Neuronal stem cell (in vitro differentiated cells): ENCODE measurements at regions not wholly inside any gene's neighbourhood (a gene's known extent, or its start where the extent isn't known, plus 50 kb on each side); places are given as distances from the start of the nearest gene placed in this dataset.

Source experiments
- DNase-seq: peaks from one replicate; pipeline ENCODE4 v3.0.0-alpha.2; 2013; ENCODE audit warnings: low spot score
- H2AFZ ChIP-seq: one replicate; pipeline ENCODE4 v1.6.1; 2013; ENCODE audit warnings: mild to moderate bottlenecking, low read length, inconsistent platforms
- H2AK5ac ChIP-seq: 2 replicates; pipeline ENCODE4 v1.6.1; 2013; ENCODE audit warnings: low read depth, mild to moderate bottlenecking, inconsistent platforms, low read length, moderate library complexity, mixed read lengths
- H2BK120ac ChIP-seq: 2 replicates; pipeline ENCODE4 v1.6.1; 2013; ENCODE audit warnings: low read depth, mild to moderate bottlenecking, inconsistent platforms, low read length, moderate library complexity, mixed read lengths
- H2BK12ac ChIP-seq: one replicate; pipeline ENCODE4 v1.6.1; 2013; ENCODE audit warnings: low read length, inconsistent platforms
- H2BK15ac ChIP-seq: 2 replicates; pipeline ENCODE4 v1.6.1; 2013; ENCODE audit warnings: mild to moderate bottlenecking, low read length, inconsistent platforms, mixed read lengths
- H2BK5ac ChIP-seq: one replicate; pipeline ENCODE4 v1.6.1; 2013; ENCODE audit warnings: inconsistent platforms, mild to moderate bottlenecking, low read length, moderate library complexity
- H3K14ac ChIP-seq: one replicate; pipeline ENCODE4 v1.6.1; 2013; ENCODE audit warnings: low read length, inconsistent platforms
- H3K18ac ChIP-seq: 2 replicates; pipeline ENCODE4 v1.6.1; 2013; ENCODE audit warnings: low read length, inconsistent platforms
- H3K23ac ChIP-seq: 2 replicates; pipeline ENCODE4 v1.6.1; 2013; ENCODE audit warnings: low read depth, mild to moderate bottlenecking, mixed read lengths, low read length, inconsistent platforms; ENCODE audit not compliant: poor library complexity
- H3K27ac ChIP-seq: replicated peaks from 3 replicates; pipeline ENCODE4 v1.5.1; 2013; ENCODE audit warnings: low read length, inconsistent platforms
- H3K27me3 ChIP-seq, 3 experiments: 2 replicates each; pipeline ENCODE4 v1.6.1; 2013; ENCODE audit warnings: low read length in 3 of 3, mild to moderate bottlenecking in 2 of 3, inconsistent platforms in 1 of 3, low read depth in 1 of 3, mixed read lengths in 1 of 3, moderate library complexity in 1 of 3; ENCODE audit not compliant: control insufficient read depth in 3 of 3, insufficient read depth in 3 of 3
- H3K36me3 ChIP-seq, 2 donors: replicated peaks in 1 of 2; 2 replicates each; pipeline ENCODE4 v1.6.1; 2013; ENCODE audit warnings: low read length in 2 of 2; ENCODE audit not compliant: control insufficient read depth in 2 of 2, insufficient read depth in 2 of 2
- H3K4ac ChIP-seq: 2 replicates; pipeline ENCODE4 v1.6.1; 2013; ENCODE audit warnings: inconsistent platforms, mild to moderate bottlenecking, low read length, moderate library complexity
- H3K4me1 ChIP-seq, 2 donors: 1 replicate in 1 of 2; 2 replicates in 1 of 2; pipeline ENCODE4 v1.6.1; 2013; ENCODE audit warnings: low read length in 2 of 2, low read depth in 1 of 2; ENCODE audit not compliant: control insufficient read depth in 2 of 2, insufficient read depth in 1 of 2
- H3K4me2 ChIP-seq: one replicate; pipeline ENCODE4 v1.6.1; 2013; ENCODE audit warnings: mild to moderate bottlenecking, low read length, inconsistent platforms; ENCODE audit not compliant: insufficient read depth, poor library complexity, severe bottlenecking
- H3K4me3 ChIP-seq, 2 donors: 2 replicates each; pipeline ENCODE4 v1.5.1; 2013; ENCODE audit warnings: low read length in 2 of 2, mild to moderate bottlenecking in 2 of 2, inconsistent platforms in 1 of 2, moderate library complexity in 1 of 2
- H3K79me1 ChIP-seq: one replicate; pipeline ENCODE4 v1.6.1; 2013; ENCODE audit warnings: low read depth, mild to moderate bottlenecking, inconsistent platforms, low read length, moderate library complexity
- H3K9ac ChIP-seq: one replicate; pipeline ENCODE4 v1.6.1; 2013; ENCODE audit warnings: mild to moderate bottlenecking, low read depth, low read length, inconsistent platforms; ENCODE audit not compliant: poor library complexity
- H3K9me3 ChIP-seq, 2 donors: replicated peaks in 1 of 2; 2 replicates each; pipeline versions ENCODE3 to v1.6.1; 2013; ENCODE audit warnings: low read length in 2 of 2, mild to moderate bottlenecking in 2 of 2, inconsistent platforms in 1 of 2, low read depth in 1 of 2, mixed read lengths in 1 of 2, moderate library complexity in 1 of 2; ENCODE audit not compliant: control insufficient read depth in 2 of 2, insufficient read depth in 1 of 2
- H4K8ac ChIP-seq: one replicate; pipeline ENCODE4 v1.6.1; 2013; ENCODE audit warnings: low read depth, mild to moderate bottlenecking, inconsistent platforms, low read length, moderate library complexity
- H4K91ac ChIP-seq: one replicate; pipeline ENCODE4 v1.6.1; 2013; ENCODE audit warnings: low read length, low read depth, mild to moderate bottlenecking, inconsistent platforms; ENCODE audit not compliant: poor library complexity
- WGBS, 2 donors: extraction: QIAGEN DNeasy Blood & Tissue Kit; methylation state at CpG; one replicate each; pipeline ENCODE4 v1.1.7; 2013; ENCODE audit warnings: missing lambda C conversion rate in 2 of 2, mixed read lengths in 1 of 2; ENCODE audit not compliant: insufficient read length in 2 of 2, insufficient replicate concordance in 1 of 2; ENCODE audit errors: extremely low coverage in 2 of 2; 5-methylcytosine and 5-hydroxymethylcytosine counted together

DNA sequence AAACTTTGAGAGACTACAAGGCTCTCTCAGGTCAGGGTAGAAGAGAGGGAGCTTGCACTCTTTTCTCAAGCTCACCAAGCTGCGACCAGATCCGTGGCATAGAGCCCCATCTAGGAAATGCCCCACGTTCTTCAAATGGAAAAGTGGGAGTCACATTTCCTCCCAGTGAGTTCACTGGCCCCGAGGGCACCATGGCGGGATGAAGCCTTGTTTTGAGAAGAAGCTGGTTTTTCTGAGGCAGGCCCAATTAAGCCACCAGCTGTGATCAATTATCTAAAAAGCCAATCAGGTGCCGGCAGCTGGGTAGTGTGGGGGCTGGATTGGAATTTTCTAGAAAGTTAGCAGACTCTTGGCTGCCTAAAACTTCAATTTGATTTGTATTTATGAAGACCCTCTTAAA is 101.4 kb downstream of the ZNF365 start:
- H2AK5ac ChIP-seq: no peak overlapping the region
- H2BK120ac ChIP-seq: no peak overlapping the region
- H3K27ac ChIP-seq: no peak overlapping the region
- no peak overlapping the region for H3K14ac ChIP-seq
- no peak overlapping the region for H2BK5ac ChIP-seq
- H2BK15ac ChIP-seq: no peak overlapping the region
- H4K8ac ChIP-seq: no peak overlapping the region
- H4K91ac ChIP-seq: no peak overlapping the region
- H3K9me3 ChIP-seq: no peaks in the 10 kb centered on the region
- H3K27me3 ChIP-seq: no peaks in the 10 kb centered on the region
- no peaks in the 10 kb centered on the region for H3K79me1 ChIP-seq
- no CpG with 5 or more reads among the region's 6 CpGs for WGBS, 2 donors
- no peak overlapping the region for H3K9ac ChIP-seq
- no peaks in the 10 kb centered on the region for H3K4me1 ChIP-seq
- H2AFZ ChIP-seq: no peak overlapping the region
- no peak overlapping the region for H2BK12ac ChIP-seq
- H3K23ac ChIP-seq: no peak overlapping the region
- no peaks in the 10 kb centered on the region for H3K36me3 ChIP-seq
- no peak overlapping the region for H3K18ac ChIP-seq
- no peak for DNase-seq
- H3K4ac ChIP-seq: no peak overlapping the region
- H3K4me3 ChIP-seq: no peak overlapping the region
- no peak overlapping the region for H3K4me2 ChIP-seq

DNA sequence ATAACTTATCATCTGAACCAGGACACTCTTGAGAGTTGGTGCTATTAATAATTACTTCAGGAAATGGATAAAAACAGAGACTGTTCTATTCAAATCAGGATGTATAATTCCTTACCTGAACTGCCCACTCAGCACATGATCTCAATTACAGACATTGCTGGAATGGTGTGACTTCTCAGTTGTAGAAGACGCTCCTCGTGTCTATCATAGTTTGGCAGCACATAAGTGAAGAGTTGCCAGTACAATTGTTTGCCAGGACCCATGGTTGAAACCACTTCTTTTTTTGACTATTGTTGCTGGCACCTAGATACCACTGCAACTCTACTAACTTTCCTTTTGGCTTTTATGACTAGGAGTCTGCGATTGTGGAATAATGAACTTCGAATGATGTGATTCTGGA is 105.4 kb downstream of the ZNF365 start:
- no CpG with 5 or more reads among the region's 4 CpGs for WGBS, 2 donors
- H3K4me2 ChIP-seq: no peak overlapping the region

GRCh38 chr10:62480196-62480595 is 106.0 kb downstream of the ZNF365 start:
- DNase-seq: no peak
- Histone ChIP-seq H3K9me3 (no peaks in the 10 kb centered on the region), H3K27me3 (no peaks in the 10 kb centered on the region), H4K91ac (no peak overlapping the region), H3K14ac (no peak overlapping the region), H2AK5ac (no peak overlapping the region), H3K4me1 (no peaks in the 10 kb centered on the region), H3K4ac (no peak overlapping the region), H2BK5ac (no peak overlapping the region), H2BK15ac (no peak overlapping the region), H3K4me2 (no peak overlapping the region), H3K23ac (no peak overlapping the region), H2BK120ac (no peak overlapping the region), H3K4me3 (no peak overlapping the region), H2AFZ (no peak overlapping the region), H3K79me1 (no peaks in the 10 kb centered on the region), H3K18ac (no peak overlapping the region), H2BK12ac (no peak overlapping the region), H3K27ac (no peak overlapping the region), H4K8ac (no peak overlapping the region), H3K36me3 (no peaks in the 10 kb centered on the region), H3K9ac (no peak overlapping the region)
- no CpG with 5 or more reads among the region's 1 CpG for WGBS, 2 donors

More for the DNA sequence above, 105.4 kb downstream of the ZNF365 start:
- no peak overlapping the region for H2BK120ac ChIP-seq
- no peaks in the 10 kb centered on the region for H3K9me3 ChIP-seq
- H3K4ac ChIP-seq: no peak overlapping the region
- H2BK15ac ChIP-seq: no peak overlapping the region
- H4K8ac ChIP-seq: no peak overlapping the region
- H2AFZ ChIP-seq: no peak overlapping the region
- no peak overlapping the region for H2BK12ac ChIP-seq
- no peak for DNase-seq
- H3K23ac ChIP-seq: no peak overlapping the region
- H3K9ac ChIP-seq: no peak overlapping the region
- no peak overlapping the region for H2BK5ac ChIP-seq
- H3K4me3 ChIP-seq: no peak overlapping the region
- no peak overlapping the region for H3K14ac ChIP-seq
- H4K91ac ChIP-seq: no peak overlapping the region
- H3K27ac ChIP-seq: no peak overlapping the region
- H3K79me1 ChIP-seq: no peaks in the 10 kb centered on the region
- H2AK5ac ChIP-seq: no peak overlapping the region
- no peak overlapping the region for H3K18ac ChIP-seq
- no peaks in the 10 kb centered on the region for H3K27me3 ChIP-seq
- no peaks in the 10 kb centered on the region for H3K36me3 ChIP-seq
- no peaks in the 10 kb centered on the region for H3K4me1 ChIP-seq

GRCh38 chr10:62482581-62482980 is 108.4 kb downstream of the ZNF365 start:
- Histone ChIP-seq H2BK15ac (no peak overlapping the region), H3K14ac (no peak overlapping the region), H2AFZ (no peak overlapping the region), H3K4me2 (no peak overlapping the region), H2BK12ac (no peak overlapping the region), H3K79me1 (no peaks in the 10 kb centered on the region), H3K4me1 (no peaks in the 10 kb centered on the region), H3K36me3 (no peaks in the 10 kb centered on the region), H2BK120ac (no peak overlapping the region), H3K9me3 (no peaks in the 10 kb centered on the region), H3K4ac (no peak overlapping the region), H3K27ac (no peak overlapping the region), H4K91ac (no peak overlapping the region), H3K23ac (no peak overlapping the region), H3K4me3 (peak overlapping the region in 1 of 2 donors; percentile 13), H2AK5ac (no peak overlapping the region), H3K18ac (no peak overlapping the region), H3K27me3 (no peaks in the 10 kb centered on the region), H3K9ac (no peak overlapping the region), H2BK5ac (no peak overlapping the region), H4K8ac (no peak overlapping the region)
- no peak for DNase-seq
- WGBS, 2 donors: no CpG with 5 or more reads among the region's 1 CpG
